ENCODE measurements at regions not wholly inside any gene's neighbourhood (a gene's known extent, or its start where the extent isn't known, plus 50 kb on each side); places are given as distances from the start of the nearest gene placed in this dataset.

- no peak for DNase-seq
Observed at GRCh38 chr4:121226362-121226761, 62.2 kb upstream of the TNIP3 start.

GRCh38 chr4:121221608-121222007 is 57.5 kb upstream of the TNIP3 start:
- no peak for DNase-seq

GRCh38 chr4:121221201-121221600 is 57.1 kb upstream of the TNIP3 start:
- no peak for DNase-seq

- DNase-seq: no peak
Observed at GRCh38 chr4:121220698-121221097, 56.6 kb upstream of the TNIP3 start.

GRCh38 chr4:121219227-121219626 is 55.1 kb upstream of the TNIP3 start:
- DNase-seq: no peak

GRCh38 chr4:121217351-121217750 is 53.2 kb upstream of the TNIP3 start:
- no peak for DNase-seq

GRCh38 chr4:121216461-121216860 is 52.3 kb upstream of the TNIP3 start:
- DNase-seq: no peak

GRCh38 chr4:121213940-121214339 is 49.8 kb upstream of the TNIP3 start:
- no peak for DNase-seq

Measured in T1000 (cell line).